ENCODE measurements at regions not wholly inside any gene's neighbourhood (a gene's known extent, or its start where the extent isn't known, plus 50 kb on each side); places are given as distances from the start of the nearest gene placed in this dataset.

GRCh38 chr6:26149240-26149639 lies 62.0 kb downstream of the HFE start:
- no peak overlapping the region for H3K27ac ChIP-seq
- no peak for DNase-seq (ENCODE audit: low spot score)
- H3K9me3 ChIP-seq: no peaks in the 10 kb centered on the region
- H3K4me1 ChIP-seq: no peaks in the 10 kb centered on the region
- H3K27me3 ChIP-seq: no peaks in the 10 kb centered on the region
- no peak overlapping the region for H3K4me3 ChIP-seq
- no peak for TF ChIP-seq CTCF (IDR thresholded peaks at IDR 0.05)
- no peaks in the 10 kb centered on the region for H3K36me3 ChIP-seq

GRCh38 chr6:26152226-26153101 lies 65.2 kb downstream of the HFE start:
- Histone ChIP-seq H3K27ac (no peak overlapping the region), H3K9me3 (no peaks in the 10 kb centered on the region), H3K4me1 (peaks cover 0 to 9% of the 10 kb centered on the region in 2 donors), H3K4me3 (no peak overlapping the region), H3K27me3 (no peaks in the 10 kb centered on the region), H3K36me3 (no peaks in the 10 kb centered on the region)
- DNase-seq (ENCODE audit: low spot score): no peak
- no peak for TF ChIP-seq CTCF (IDR thresholded peaks at IDR 0.05)

GRCh38 chr6:26155061-26155930 lies 68.1 kb downstream of the HFE start:
- DNase-seq (ENCODE audit: low spot score): no peak
- H3K4me1 ChIP-seq: peaks cover 0 to 20% of the 10 kb centered on the region in 2 donors
- no peaks in the 10 kb centered on the region for H3K27me3 ChIP-seq
- H3K4me3 ChIP-seq: peak overlapping the region; percentile 67 to 84
- TF ChIP-seq CTCF (IDR thresholded peaks at IDR 0.05): no peak
- no peaks in the 10 kb centered on the region for H3K36me3 ChIP-seq
- peak overlapping the region; percentile 96 to 97 for H3K27ac ChIP-seq
- H3K9me3 ChIP-seq: no peaks in the 10 kb centered on the region

- Histone ChIP-seq H3K4me3 (peak overlapping the region; percentile 67 to 84), H3K9me3 (no peaks in the 10 kb centered on the region), H3K36me3 (no peaks in the 10 kb centered on the region), H3K27me3 (no peaks in the 10 kb centered on the region), H3K4me1 (peaks cover 0 to 20% of the 10 kb centered on the region in 2 donors), H3K27ac (peak overlapping the region; percentile 96 to 97)
- peak; percentile 95 for DNase-seq (ENCODE audit: low spot score)
- TF ChIP-seq CTCF (IDR thresholded peaks at IDR 0.05): peak in 1 of 2 donors; percentile 10
These were observed 69.0 kb downstream of the HFE start for GRCh38 chr6:26156105-26156849.

GRCh38 chr6:26156850-26157250 lies 69.6 kb downstream of the HFE start:
- TF ChIP-seq CTCF (IDR thresholded peaks at IDR 0.05): no peak
- Histone ChIP-seq H3K4me1 (peaks cover 0 to 20% of the 10 kb centered on the region in 2 donors), H3K27ac (peak overlapping the region; percentile 96 to 97), H3K4me3 (peak overlapping the region; percentile 67 to 84), H3K27me3 (no peaks in the 10 kb centered on the region), H3K36me3 (no peaks in the 10 kb centered on the region), H3K9me3 (no peaks in the 10 kb centered on the region)
- DNase-seq (ENCODE audit: low spot score): peak; percentile 77

Measured in right atrium auricular region (tissue), 2 donors.